Middle frontal gyrus (tissue), 1 donor: ENCODE measurements at regions not wholly inside any gene's neighbourhood (a gene's known extent, or its start where the extent isn't known, plus 50 kb on each side); places are given as distances from the start of the nearest gene placed in this dataset.

Source experiments
- DNase-seq: peaks from one replicate; pipeline ENCODE4 v3.0.0-alpha.2; 2015; ENCODE audit warnings: low spot score; ENCODE audit errors: extremely low spot score

- no peak for DNase-seq
Observed at GRCh38 chr14:95034788-95035187, 122.5 kb downstream of the DICER1 start.

GRCh38 chr14:95033682-95034632 lies 123.4 kb downstream of the DICER1 start:
- DNase-seq, result no peak

GRCh38 chr14:95033031-95033430 lies 124.3 kb downstream of the DICER1 start:
- no peak for DNase-seq

GRCh38 chr14:95026851-95027463 lies 130.4 kb downstream of the DICER1 start:
- no peak for DNase-seq

- DNase-seq, result no peak
Observed at GRCh38 chr14:95025941-95026340, 131.4 kb downstream of the DICER1 start.

GRCh38 chr14:95025218-95025617 lies 132.1 kb downstream of the DICER1 start:
- DNase-seq, result no peak

- DNase-seq, result no peak
Observed at GRCh38 chr14:95024380-95024779, 132.9 kb downstream of the DICER1 start.

GRCh38 chr14:95023886-95024285 lies 133.4 kb downstream of the DICER1 start:
- DNase-seq, result no peak

- no peak for DNase-seq
Observed at GRCh38 chr14:95023115-95023514, 134.2 kb downstream of the DICER1 start.

GRCh38 chr14:95021588-95021987 lies 135.7 kb downstream of the DICER1 start:
- no peak for DNase-seq

GRCh38 chr14:95018821-95019220 lies 138.5 kb downstream of the DICER1 start:
- no peak for DNase-seq

- DNase-seq, result no peak
Observed at GRCh38 chr14:95015046-95015445, 142.3 kb downstream of the DICER1 start.

- DNase-seq, result no peak
Observed at GRCh38 chr14:95014036-95014435, 143.3 kb downstream of the DICER1 start.

- no peak for DNase-seq
Observed at GRCh38 chr14:95011445-95012006, 145.8 kb downstream of the DICER1 start.

- no peak for DNase-seq
Observed at GRCh38 chr14:95008445-95009217, 148.7 kb downstream of the DICER1 start.

GRCh38 chr14:95007921-95008320 lies 149.4 kb downstream of the DICER1 start:
- no peak for DNase-seq

- DNase-seq, result no peak
Observed at GRCh38 chr14:95006479-95006878, 150.8 kb downstream of the DICER1 start.

GRCh38 chr14:95006051-95006450 lies 151.3 kb downstream of the DICER1 start:
- no peak for DNase-seq

- DNase-seq, result no peak
Observed at GRCh38 chr14:95003099-95003960, 154.0 kb downstream of the DICER1 start.

- no peak for DNase-seq
Observed at GRCh38 chr14:94998685-94999084, 158.6 kb downstream of the DICER1 start.

- no peak for DNase-seq
Observed at GRCh38 chr14:94998110-94998509, 159.2 kb downstream of the DICER1 start.
